IMR-90 (cell line): ENCODE measurements at regions not wholly inside any gene's neighbourhood (a gene's known extent, or its start where the extent isn't known, plus 50 kb on each side); places are given as distances from the start of the nearest gene placed in this dataset.

ENCODE experiments used
- ATAC-seq: fragments of 200-7000 bp; cut with Tn5 transposase; 2 replicates; pipeline ENCODE4 v1.9.1; 2020; ENCODE audit warnings: low read depth, mild to moderate bottlenecking, moderate library complexity
- BruUV-seq: library from RNA; stranded (reverse); fragments of 400-500 nt; replicated peaks from 2 replicates; lab custom pipeline; 2021; lab: Mats Ljungman, UMichigan
- CTCF ChIA-PET: fragments of 300-600 bp; formaldehyde crosslinking; extraction: SDS; loops from one replicate; lab custom pipeline; 2021; ENCODE audit warnings: antibody characterized with exemption; lab: Yijun Ruan, JAX
- POLR2A ChIA-PET: fragments of 300-600 bp; sonication (Branson Sonifier 250); formaldehyde crosslinking; loops from one replicate; lab custom pipeline; 2022; ENCODE audit warnings: antibody characterized with exemption; ENCODE audit not compliant: unreplicated experiment; lab: Charles Lee
- DNase-seq: peaks from one replicate; pipeline ENCODE4 v3.0.0; 2013
- H2AFZ ChIP-seq: replicated peaks from 2 replicates; pipeline ENCODE3; 2013; ENCODE audit warnings: low read length, mild to moderate bottlenecking; ENCODE audit not compliant: poor library complexity
- H2AK5ac ChIP-seq: 2 replicates; pipeline ENCODE4 v1.6.1; 2013; ENCODE audit warnings: low read depth, low read length, inconsistent platforms
- H2AK9ac ChIP-seq: replicated peaks from 2 replicates; pipeline ENCODE3; 2013; ENCODE audit warnings: mild to moderate bottlenecking, low read depth, low read length, moderate library complexity; ENCODE audit not compliant: poor library complexity
- H2BK120ac ChIP-seq: 2 replicates; pipeline ENCODE4 v1.6.1; 2013; ENCODE audit warnings: low read depth, low read length, inconsistent platforms
- H2BK15ac ChIP-seq: 3 replicates; pipeline ENCODE4 v1.6.1; 2013; ENCODE audit warnings: low read depth, low read length, inconsistent platforms
- H2BK20ac ChIP-seq: 2 replicates; pipeline ENCODE4 v1.6.1; 2013; ENCODE audit warnings: low read depth, mild to moderate bottlenecking, inconsistent platforms, low read length, moderate library complexity
- H2BK5ac ChIP-seq: 2 replicates; pipeline ENCODE4 v1.6.1; 2013; ENCODE audit warnings: mild to moderate bottlenecking, low read depth, low read length, inconsistent platforms; ENCODE audit not compliant: poor library complexity, severe bottlenecking
- H3K14ac ChIP-seq: replicated peaks from 2 replicates; pipeline ENCODE4 v1.6.1; 2013; ENCODE audit warnings: low read depth, low read length, inconsistent platforms
- H3K18ac ChIP-seq: 2 replicates; pipeline ENCODE4 v1.6.1; 2013; ENCODE audit warnings: low read depth, low read length, control low read depth
- H3K23ac ChIP-seq: 2 replicates; pipeline ENCODE4 v1.6.1; 2013; ENCODE audit warnings: low read depth, low read length, inconsistent platforms
- H3K27ac ChIP-seq: 2 replicates; pipeline ENCODE4 v1.5.1; 2013; ENCODE audit warnings: mild to moderate bottlenecking, control low read depth, low read length; ENCODE audit not compliant: insufficient read depth
- H3K27me3 ChIP-seq: 2 replicates; pipeline ENCODE4 v1.6.1; 2013; ENCODE audit warnings: low read length; ENCODE audit not compliant: control insufficient read depth, insufficient read depth
- H3K36me3 ChIP-seq: 2 replicates; pipeline ENCODE4 v1.6.1; 2013; ENCODE audit warnings: low read length, mixed read lengths; ENCODE audit not compliant: control insufficient read depth, insufficient read depth
- H3K4ac ChIP-seq: 2 replicates; pipeline ENCODE4 v1.6.1; 2013; ENCODE audit warnings: low read depth, low read length, inconsistent platforms
- H3K4me1 ChIP-seq: 2 replicates; pipeline ENCODE4 v1.6.1; 2013; ENCODE audit warnings: low read length, mixed read lengths; ENCODE audit not compliant: control insufficient read depth, insufficient read depth
- H3K4me2 ChIP-seq: 2 replicates; pipeline ENCODE4 v1.6.1; 2013; ENCODE audit warnings: low read depth, mild to moderate bottlenecking, control low read depth, low read length, moderate library complexity
- H3K4me3 ChIP-seq: 2 replicates; pipeline ENCODE4 v1.5.1; 2013; ENCODE audit warnings: low read depth, mild to moderate bottlenecking, control low read depth, low read length, moderate library complexity; ENCODE audit not compliant: insufficient read depth
- H3K56ac ChIP-seq: 2 replicates; pipeline ENCODE4 v1.6.1; 2013; ENCODE audit warnings: low read length, inconsistent platforms; ENCODE audit not compliant: insufficient read depth; ENCODE audit errors: extremely low read depth
- H3K79me1 ChIP-seq, 2 experiments: 2 replicates each; pipeline ENCODE4 v1.6.1; 2013; ENCODE audit warnings: low read length in 2 of 2, inconsistent platforms in 1 of 2, low read depth in 1 of 2
- H3K9ac ChIP-seq: 2 replicates; pipeline ENCODE4 v1.6.1; 2013; ENCODE audit warnings: low read depth, low read length, control low read depth
- H3K9me1 ChIP-seq: 2 replicates; pipeline ENCODE4 v1.6.1; 2013; ENCODE audit warnings: low read length, inconsistent platforms; ENCODE audit not compliant: insufficient read depth
- H3K9me3 ChIP-seq: 2 replicates; pipeline ENCODE4 v1.6.1; 2013; ENCODE audit warnings: low read length; ENCODE audit not compliant: control insufficient read depth, insufficient read depth
- H4K20me1 ChIP-seq: 2 replicates; pipeline ENCODE4 v1.6.1; 2013; ENCODE audit warnings: low read length, inconsistent platforms; ENCODE audit not compliant: insufficient read depth
- H4K5ac ChIP-seq: 2 replicates; pipeline ENCODE4 v1.6.1; 2013; ENCODE audit warnings: mild to moderate bottlenecking, low read depth, low read length, control low read depth
- H4K8ac ChIP-seq, 2 experiments: 2 replicates each; pipeline ENCODE4 v1.6.1; 2013; ENCODE audit warnings: low read depth in 2 of 2, low read length in 2 of 2, control low read depth in 1 of 2, inconsistent platforms in 1 of 2
- H4K91ac ChIP-seq: 2 replicates; pipeline ENCODE4 v1.6.1; 2013; ENCODE audit warnings: low read depth, low read length, inconsistent platforms; ENCODE audit not compliant: insufficient read depth
- CTCF ChIP-seq: conservative IDR thresholded peaks from 2 replicates; pipeline ENCODE4 v1.5.1; 2012; ENCODE audit warnings: mild to moderate bottlenecking, low read depth, low read length, improper control_type of control experiment
- MXI1 ChIP-seq: IDR thresholded peaks from 2 replicates; pipeline ENCODE4 v1.6.1; 2012; ENCODE audit warnings: low read depth, mild to moderate bottlenecking, low read length, moderate library complexity, borderline replicate concordance
- NFE2L2 ChIP-seq: fragments of 150-350 bp; IDR thresholded peaks from 2 replicates; pipeline ENCODE4 v1.6.1; 2016; ENCODE audit warnings: low read depth, mild to moderate bottlenecking, low read length
- POLR2A ChIP-seq: IDR thresholded peaks from 2 replicates; pipeline ENCODE4 v1.6.1; 2012; ENCODE audit warnings: mild to moderate bottlenecking, low read depth, low read length
- RAD21 ChIP-seq: IDR thresholded peaks from 2 replicates; pipeline ENCODE4 v1.6.1; 2012; ENCODE audit warnings: low read length, improper control_type of control experiment
- RCOR1 ChIP-seq: IDR thresholded peaks from 2 replicates; pipeline ENCODE4 v1.6.1; 2012; ENCODE audit warnings: mild to moderate bottlenecking, low read length, improper control_type of control experiment; ENCODE audit not compliant: insufficient replicate concordance
- USF2 ChIP-seq: fragments of 150-350 bp; IDR thresholded peaks from 2 replicates; pipeline ENCODE4 v1.6.1; 2017; ENCODE audit warnings: mild to moderate bottlenecking, antibody characterized with exemption, low read length, low read depth
- WGBS, 2 experiments: methylation state at CpG; one replicate each; pipeline versions ENCODE4 v1.1.5 to v1.1.7; 2013; ENCODE audit warnings: missing lambda C conversion rate in 2 of 2; ENCODE audit not compliant: insufficient read length in 1 of 2; ENCODE audit errors: extremely low coverage in 2 of 2; 5-methylcytosine and 5-hydroxymethylcytosine counted together
- dilution Hi-C: fragments of 300-500 bp; cut with HindIII; formaldehyde crosslinking; loops from one replicate; pipeline ENCODE4 v1.14.3; 2018; ENCODE audit warnings: low sequenced_read_pairs; ENCODE audit not compliant: unreplicated experiment
- in situ Hi-C: fragments of 300-500 bp; cut with MboI; formaldehyde crosslinking; loops from 3 replicates; pipeline ENCODE4 v1.14.3; 2019; ENCODE audit warnings: low sequenced_read_pairs, inconsistent platforms, mixed read lengths
- intact Hi-C: fragments of 100-400 bp; cut with micrococcal nuclease; formaldehyde crosslinking; loops from 2 replicates; pipeline ENCODE4 v1.10.0; 2022

- POLR2A ChIA-PET, result no interaction called here
- H3K4ac ChIP-seq, result no peak overlapping the region
- no TSS peak for BruUV-seq
- no peak overlapping the region for H2AFZ ChIP-seq
- DNase-seq (no peak), ATAC-seq (no peak)
- dilution Hi-C loops, result no loop called here
- H3K9ac ChIP-seq, result no peak overlapping the region
- no peaks in the 10 kb centered on the region for H4K20me1 ChIP-seq
- TF ChIP-seq CTCF (no peak), MXI1 (no peak), RAD21 (no peak), NFE2L2 (no peak), USF2 (no peak), RCOR1 (no peak), POLR2A (no peak)
- H3K79me1 ChIP-seq, result no peaks in the 10 kb centered on the region
- no peak overlapping the region for H3K4me2 ChIP-seq
- no peak overlapping the region for H3K18ac ChIP-seq
- H3K14ac ChIP-seq, result no peak overlapping the region
- no peak overlapping the region for H3K4me3 ChIP-seq
- H2BK20ac ChIP-seq, result no peak overlapping the region
- H3K36me3 ChIP-seq, result no peaks in the 10 kb centered on the region
- no peaks in the 10 kb centered on the region for H3K27me3 ChIP-seq
- H2BK5ac ChIP-seq, result no peak overlapping the region
- no peak overlapping the region for H4K5ac ChIP-seq
- H2AK9ac ChIP-seq, result no peak overlapping the region
- H3K9me1 ChIP-seq, result no peaks in the 10 kb centered on the region
- no CpG with 5 or more reads among the region's 1 CpG for WGBS, 2 experiments
- no peak overlapping the region for H4K91ac ChIP-seq
- no peak overlapping the region for H4K8ac ChIP-seq
- H3K23ac ChIP-seq, result no peak overlapping the region
- H3K56ac ChIP-seq, result no peak overlapping the region
- no peak overlapping the region for H3K27ac ChIP-seq
- in situ Hi-C loops, result no loop called here
- no peak overlapping the region for H2BK15ac ChIP-seq
- intact Hi-C loops, result no loop called here
- CTCF ChIA-PET, result no interaction called here
- H3K9me3 ChIP-seq, result 0 out of 2 replicates have a peak, but pooled peaks cover 2% of the 10 kb centered on the region
- H2BK120ac ChIP-seq, result no peak overlapping the region
- H2AK5ac ChIP-seq, result no peak overlapping the region
- H3K4me1 ChIP-seq, result no peaks in the 10 kb centered on the region
These were observed 586.9 kb downstream of the TMA16 start for GRCh38 chr4:164081371-164081770.
